Activated CD4-positive, alpha-beta T cell treated with anti-CD3 and anti-CD28 coated beads, Interleukin-2, amount 10 ng/mL, durations not matched to agents 24 days and 14 days (primary cell): ENCODE measurements at regions not wholly inside any gene's neighbourhood (a gene's known extent, or its start where the extent isn't known, plus 50 kb on each side); places are given as distances from the start of the nearest gene placed in this dataset.
"Not testable (repeated sequence)": the region's sequence is repeated elsewhere in the genome, so short reads cannot be mapped to it uniquely, and the experiment has no call there.

Experiments
- DNase-seq: peaks from one replicate; pipeline ENCODE4 v3.0.0; 2022
- H3K27ac Mint-ChIP-seq: one replicate; pipeline ENCODE4 v1.8.0; 2022; ENCODE audit warnings: mild to moderate bottlenecking, mixed read lengths
- H3K27me3 Mint-ChIP-seq: one replicate; pipeline ENCODE4 v1.8.0; 2022; ENCODE audit warnings: mixed read lengths
- H3K36me3 Mint-ChIP-seq: one replicate; pipeline ENCODE4 v1.8.0; 2022; ENCODE audit warnings: low read depth, mild to moderate bottlenecking, mixed read lengths
- H3K4me1 Mint-ChIP-seq: one replicate; pipeline ENCODE4 v1.8.0; 2021; ENCODE audit warnings: mixed read lengths
- H3K4me3 Mint-ChIP-seq: one replicate; pipeline ENCODE4 v1.8.0; 2022; ENCODE audit warnings: mild to moderate bottlenecking, moderate library complexity, mixed read lengths
- H3K9me3 Mint-ChIP-seq: one replicate; pipeline ENCODE4 v1.8.0; 2021; ENCODE audit warnings: mixed read lengths
- intact Hi-C: fragments of 100-400 bp; cut with micrococcal nuclease; formaldehyde crosslinking; loops from one replicate; pipeline ENCODE4 v1.15.1; 2023

- H3K27ac Mint-ChIP-seq, result no peak overlapping the region
- H3K4me3 Mint-ChIP-seq, result no peak overlapping the region
- no peak for DNase-seq
- H3K4me1 Mint-ChIP-seq, result no peaks in the 10 kb centered on the region
- intact Hi-C loops, result no loop called here
- H3K9me3 Mint-ChIP-seq, result no peaks in the 10 kb centered on the region
- no peaks in the 10 kb centered on the region for H3K27me3 Mint-ChIP-seq
- H3K36me3 Mint-ChIP-seq, result no peaks in the 10 kb centered on the region
Measured at GRCh38 chr18:53864770-53865169, 359.7 kb downstream of the MBD2 start.

DNA sequence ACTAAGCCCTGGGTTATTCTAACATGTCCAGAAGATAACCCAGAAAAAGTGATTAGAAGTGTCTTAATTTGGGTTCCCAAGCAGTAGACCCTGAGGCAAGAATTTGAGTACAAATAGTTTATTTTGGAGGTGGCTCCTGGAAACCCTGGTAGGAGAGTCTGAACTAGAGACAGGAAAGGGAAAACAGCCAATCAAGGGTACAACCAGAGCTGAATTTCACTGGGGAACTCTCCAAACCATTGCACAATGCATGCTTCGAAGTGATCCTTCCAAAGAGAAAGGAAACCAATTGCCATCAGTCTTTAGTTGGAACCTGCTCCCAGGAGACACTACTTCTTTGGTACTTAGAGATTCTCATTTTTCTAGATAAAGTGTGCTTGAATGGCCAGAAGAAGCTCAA, 361.5 kb downstream of the MBD2 start:
- H3K4me1 Mint-ChIP-seq, result no peaks in the 10 kb centered on the region
- no peak overlapping the region for H3K27ac Mint-ChIP-seq
- intact Hi-C loops, result no loop called here
- H3K36me3 Mint-ChIP-seq, result no peaks in the 10 kb centered on the region
- H3K27me3 Mint-ChIP-seq, result no peaks in the 10 kb centered on the region
- H3K4me3 Mint-ChIP-seq, result no peak overlapping the region
- H3K9me3 Mint-ChIP-seq, result no peaks in the 10 kb centered on the region
- DNase-seq, result no peak

DNA sequence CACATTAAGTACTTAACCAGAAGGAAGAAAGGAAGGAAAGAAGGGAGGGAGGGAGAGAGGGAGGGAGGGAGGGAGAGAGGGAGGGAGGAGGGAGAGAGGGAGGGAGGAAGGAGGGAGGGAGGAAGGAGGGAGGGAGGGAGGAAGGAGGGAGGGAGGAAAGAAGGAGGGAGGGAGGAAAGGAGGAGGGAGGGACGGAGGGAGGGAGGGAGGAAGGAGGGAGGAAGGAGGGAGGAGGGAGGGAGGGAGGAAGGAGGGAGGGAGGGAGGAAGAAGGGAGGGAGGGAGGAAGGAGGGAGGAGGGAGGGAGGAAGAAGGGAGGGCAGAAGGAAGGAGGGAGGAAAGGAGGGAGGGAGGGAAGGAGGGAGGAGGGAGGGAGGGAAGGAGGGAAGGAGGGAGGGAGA, 363.3 kb downstream of the MBD2 start:
- no peaks in the 10 kb centered on the region for H3K27me3 Mint-ChIP-seq
- H3K4me3 Mint-ChIP-seq, result no peak overlapping the region
- intact Hi-C loops, result no loop called here
- DNase-seq, result no peak
- H3K27ac Mint-ChIP-seq, result no peak overlapping the region
- no peaks in the 10 kb centered on the region for H3K4me1 Mint-ChIP-seq
- no peaks in the 10 kb centered on the region for H3K36me3 Mint-ChIP-seq
- H3K9me3 Mint-ChIP-seq, result no peaks in the 10 kb centered on the region

GRCh38 chr18:53859764-53860163, 364.7 kb downstream of the MBD2 start:
- Mint-ChIP-seq H3K36me3 (no peaks in the 10 kb centered on the region), H3K4me3 (no peak overlapping the region), H3K27me3 (no peaks in the 10 kb centered on the region), H3K4me1 (no peaks in the 10 kb centered on the region), H3K27ac (no peak overlapping the region), H3K9me3 (no peaks in the 10 kb centered on the region)
- intact Hi-C loops, result no loop called here
- no peak for DNase-seq

DNA sequence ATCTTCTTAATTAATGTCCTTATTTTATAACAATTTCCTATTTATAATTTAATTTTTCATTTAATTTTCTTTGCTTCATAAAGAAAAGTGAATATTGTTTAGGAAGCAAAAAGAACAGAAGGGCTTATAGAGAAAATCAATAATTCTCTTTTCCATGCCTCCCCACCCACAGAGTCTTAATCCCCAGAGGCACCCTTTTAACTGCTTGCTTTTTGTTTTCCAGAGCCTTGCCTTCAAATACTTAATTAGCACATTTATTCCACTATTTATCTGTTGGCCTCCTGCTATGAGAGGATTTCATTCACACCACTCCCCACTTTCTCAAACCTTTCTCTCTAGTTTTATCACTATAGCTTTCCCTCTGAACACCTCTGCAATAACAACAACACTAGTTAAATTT, 373.6 kb downstream of the MBD2 start:
- no peaks in the 10 kb centered on the region for H3K9me3 Mint-ChIP-seq
- H3K36me3 Mint-ChIP-seq, result no peaks in the 10 kb centered on the region
- DNase-seq, result no peak

DNA sequence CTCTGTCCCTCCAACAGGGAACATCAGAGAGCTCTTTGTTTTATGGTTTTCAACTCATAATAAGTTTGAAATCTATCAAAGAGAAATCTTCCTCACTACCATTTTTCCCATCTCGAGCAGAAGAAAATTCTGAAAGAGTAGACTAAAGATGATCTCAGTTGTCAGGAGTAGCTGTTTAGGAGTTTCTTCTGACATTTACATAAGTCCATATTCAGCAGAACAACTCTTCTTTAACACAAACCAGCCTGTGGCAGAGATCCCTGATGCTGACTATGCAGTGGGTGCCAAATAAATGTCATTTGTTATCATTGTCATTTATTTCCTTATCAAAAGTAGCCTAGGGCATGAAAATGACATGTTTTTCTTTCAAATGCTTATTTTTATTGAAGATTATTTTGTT, 380.7 kb downstream of the MBD2 start:
- intact Hi-C loops, result no loop called here
- Mint-ChIP-seq H3K4me1 (no peaks in the 10 kb centered on the region), H3K9me3 (peaks cover 4% of the 10 kb centered on the region), H3K27ac (no peak overlapping the region), H3K36me3 (no peaks in the 10 kb centered on the region), H3K27me3 (no peaks in the 10 kb centered on the region), H3K4me3 (no peak overlapping the region)
- DNase-seq, result no peak

More for the DNA sequence above, 373.6 kb downstream of the MBD2 start:
- intact Hi-C loops, result no loop called here
- Mint-ChIP-seq H3K4me1 (no peaks in the 10 kb centered on the region), H3K4me3 (no peak overlapping the region), H3K27ac (no peak overlapping the region), H3K27me3 (no peaks in the 10 kb centered on the region)

- no peak overlapping the region for H3K27ac Mint-ChIP-seq
- H3K27me3 Mint-ChIP-seq, result no peaks in the 10 kb centered on the region
- intact Hi-C loops, result no loop called here
- H3K9me3 Mint-ChIP-seq, result peaks cover 4% of the 10 kb centered on the region
- H3K4me1 Mint-ChIP-seq, result no peaks in the 10 kb centered on the region
- DNase-seq, result no peak
- H3K36me3 Mint-ChIP-seq, result no peaks in the 10 kb centered on the region
- no peak overlapping the region for H3K4me3 Mint-ChIP-seq
Measured at GRCh38 chr18:53843113-53843760, 381.2 kb downstream of the MBD2 start.

GRCh38 chr18:53838746-53839145, 385.7 kb downstream of the MBD2 start:
- Mint-ChIP-seq H3K9me3 (peaks cover 5% of the 10 kb centered on the region), H3K27me3 (no peaks in the 10 kb centered on the region), H3K27ac (no peak overlapping the region), H3K4me1 (no peaks in the 10 kb centered on the region), H3K36me3 (no peaks in the 10 kb centered on the region), H3K4me3 (no peak overlapping the region)
- intact Hi-C loops, result no loop called here
- no peak for DNase-seq

GRCh38 chr18:53821141-53821540, 403.3 kb downstream of the MBD2 start:
- H3K4me3 Mint-ChIP-seq, H3K36me3 Mint-ChIP-seq, H3K27ac Mint-ChIP-seq, intact Hi-C loops, DNase-seq, H3K27me3 Mint-ChIP-seq, H3K4me1 Mint-ChIP-seq: not testable (repeated sequence)
- H3K9me3 Mint-ChIP-seq, result peaks cover 18% of the 10 kb centered on the region

DNA sequence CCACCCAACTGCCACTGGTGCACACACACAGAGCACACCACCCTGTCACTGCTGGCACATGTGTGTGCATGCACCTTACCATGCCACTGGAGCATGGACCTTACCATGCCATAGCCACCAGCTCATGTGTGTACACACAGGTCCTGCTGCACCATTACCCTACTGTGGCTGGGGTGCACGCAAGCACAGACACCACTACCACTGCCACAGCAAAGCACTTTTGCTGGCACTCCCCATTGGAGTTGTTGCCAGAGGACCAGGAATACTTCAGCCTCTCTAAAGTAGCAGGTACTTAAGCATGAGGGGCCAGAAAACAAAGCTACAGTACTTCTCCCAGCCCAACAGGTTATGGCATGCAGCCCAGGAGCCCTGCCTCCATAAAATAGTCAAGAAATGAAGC, 404.8 kb downstream of the MBD2 start:
- Mint-ChIP-seq H3K36me3 (no peaks in the 10 kb centered on the region), H3K4me3 (no peak overlapping the region), H3K27ac (no peak overlapping the region), H3K9me3 (peaks cover 12% of the 10 kb centered on the region), H3K4me1 (no peaks in the 10 kb centered on the region), H3K27me3 (no peaks in the 10 kb centered on the region)
- intact Hi-C loops, result no loop called here
- DNase-seq, result no peak

- intact Hi-C loops, result no loop called here
- no peak overlapping the region for H3K4me3 Mint-ChIP-seq
- H3K4me1 Mint-ChIP-seq, result no peaks in the 10 kb centered on the region
- peaks cover 12% of the 10 kb centered on the region for H3K9me3 Mint-ChIP-seq
- H3K27ac Mint-ChIP-seq, result no peak overlapping the region
- H3K27me3 Mint-ChIP-seq, result no peaks in the 10 kb centered on the region
- DNase-seq, result no peak
- no peaks in the 10 kb centered on the region for H3K36me3 Mint-ChIP-seq
Measured at GRCh38 chr18:53819174-53819573, 405.3 kb downstream of the MBD2 start.

DNA sequence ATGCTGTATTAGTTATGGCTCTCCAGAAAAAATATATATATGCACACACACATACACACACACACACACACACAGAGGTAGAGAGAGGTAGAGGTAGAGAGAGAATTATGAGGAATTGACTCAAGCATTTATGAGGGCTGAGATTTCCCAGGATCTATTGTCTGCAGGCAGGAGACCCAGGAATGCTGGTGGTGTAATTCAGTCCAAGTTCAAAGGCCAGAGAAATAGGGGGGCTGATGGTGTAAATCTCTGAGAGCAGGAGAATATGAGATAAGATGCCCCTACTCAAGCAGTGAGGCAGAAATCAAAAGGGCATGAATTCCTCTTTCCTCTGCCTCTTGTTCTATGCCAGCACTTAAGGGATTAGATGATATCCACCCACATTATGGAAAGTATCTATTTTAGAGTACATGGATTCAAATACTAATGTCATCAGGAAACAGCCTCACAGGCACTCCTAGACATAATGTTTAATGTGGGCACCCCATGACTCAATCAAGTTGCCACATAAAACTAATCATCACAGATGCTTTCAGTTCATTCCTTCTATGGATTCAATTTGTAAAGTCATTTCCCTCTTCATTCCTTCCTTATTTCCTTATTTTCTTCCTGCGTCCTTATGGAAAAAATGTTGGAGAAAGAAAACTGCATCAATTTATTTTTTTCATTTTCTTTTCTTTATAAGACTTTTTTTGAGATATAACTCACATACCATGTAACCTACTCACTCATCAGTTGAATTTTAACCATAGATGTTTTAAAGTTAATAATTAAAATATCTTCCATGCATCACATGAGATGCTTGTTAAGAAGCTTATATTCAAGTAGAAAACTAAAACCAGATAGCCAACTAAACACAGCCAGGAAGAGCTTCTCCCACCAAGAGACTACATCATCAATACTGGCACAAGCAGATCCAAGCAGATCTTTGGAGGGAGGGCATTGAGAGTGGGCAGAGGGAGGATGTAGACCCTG, 406.2 kb downstream of the MBD2 start:
- Mint-ChIP-seq H3K9me3 (peaks cover 11% of the 10 kb centered on the region), H3K27me3 (no peaks in the 10 kb centered on the region), H3K27ac (no peak overlapping the region), H3K4me1 (no peaks in the 10 kb centered on the region), H3K4me3 (no peak overlapping the region), H3K36me3 (no peaks in the 10 kb centered on the region)
- intact Hi-C loops, result no loop called here
- DNase-seq, result no peak

DNA sequence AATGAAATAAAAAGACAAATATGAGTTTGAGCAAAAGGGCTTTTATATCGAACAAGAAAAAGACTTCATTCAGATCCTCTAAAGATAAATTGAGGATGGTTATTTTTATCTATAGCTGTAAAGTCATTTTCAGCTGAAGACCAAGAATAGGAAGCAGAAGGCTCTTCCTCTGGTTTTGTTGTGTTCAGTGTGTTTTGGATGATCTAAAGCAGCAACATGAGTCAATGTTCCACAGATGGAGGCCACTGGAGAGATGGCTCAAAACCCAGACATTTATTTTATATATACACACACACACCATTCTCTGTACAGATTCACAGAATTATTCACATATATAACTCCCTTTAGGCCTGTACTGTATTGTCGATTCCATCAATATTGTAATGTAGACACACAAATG, 424.3 kb downstream of the MBD2 start:
- Mint-ChIP-seq H3K9me3 (peaks cover 4% of the 10 kb centered on the region), H3K4me1 (no peaks in the 10 kb centered on the region), H3K4me3 (no peak overlapping the region), H3K36me3 (no peaks in the 10 kb centered on the region), H3K27ac (no peak overlapping the region), H3K27me3 (no peaks in the 10 kb centered on the region)
- intact Hi-C loops, result no loop called here
- DNase-seq, result no peak

GRCh38 chr18:53799134-53799533, 425.3 kb downstream of the MBD2 start:
- Mint-ChIP-seq H3K27ac (no peak overlapping the region), H3K4me3 (no peak overlapping the region), H3K9me3 (peaks cover 4% of the 10 kb centered on the region), H3K36me3 (no peaks in the 10 kb centered on the region), H3K4me1 (no peaks in the 10 kb centered on the region), H3K27me3 (no peaks in the 10 kb centered on the region)
- DNase-seq, result no peak
- intact Hi-C loops, result no loop called here
